Suppressor macrophage treated with lipopolysaccharide for 1 hour (primary cell): ENCODE measurements at regions not wholly inside any gene's neighbourhood (a gene's known extent, or its start where the extent isn't known, plus 50 kb on each side); places are given as distances from the start of the nearest gene placed in this dataset.

Experiments used
- DNase-seq, 3 donors: peaks; one replicate each; pipeline ENCODE4 v3.0.0-alpha.2; 2020 to 2022

DNA sequence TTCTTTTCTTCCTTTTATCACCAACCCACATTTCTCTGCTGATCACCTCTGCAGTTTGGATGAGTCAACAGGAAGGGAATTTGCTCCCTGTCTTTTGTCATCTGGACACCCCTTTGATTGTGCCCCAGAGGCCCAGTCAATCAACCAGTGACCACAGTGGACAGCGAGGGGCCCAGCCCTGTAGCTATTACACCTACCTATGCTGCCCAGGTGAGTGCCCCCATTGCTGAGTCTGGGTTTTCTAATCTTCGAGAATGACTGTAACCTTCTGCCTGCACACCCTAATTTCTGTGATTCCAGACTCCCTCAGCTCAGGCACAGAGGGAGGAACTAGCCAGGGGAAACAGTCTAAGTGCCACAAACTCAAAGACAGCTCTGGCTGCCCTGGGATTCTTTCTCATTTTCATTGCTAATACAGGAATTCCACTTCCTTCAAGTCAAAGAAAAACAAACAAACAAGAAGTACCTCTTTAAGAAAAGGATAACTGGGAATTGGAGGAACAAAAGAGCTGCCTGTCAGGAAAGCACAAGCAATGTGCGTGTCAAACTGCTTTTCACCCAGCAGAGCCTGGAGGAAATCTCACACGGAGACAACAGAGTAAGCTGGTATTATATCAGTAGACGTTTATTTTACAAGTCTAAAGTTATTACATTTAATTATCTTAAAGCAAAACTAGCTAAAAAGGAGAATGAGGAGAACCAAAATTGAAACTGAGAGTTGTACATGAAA, 311.1 kb downstream of the AJAP1 start:
- no peak for DNase-seq

DNA sequence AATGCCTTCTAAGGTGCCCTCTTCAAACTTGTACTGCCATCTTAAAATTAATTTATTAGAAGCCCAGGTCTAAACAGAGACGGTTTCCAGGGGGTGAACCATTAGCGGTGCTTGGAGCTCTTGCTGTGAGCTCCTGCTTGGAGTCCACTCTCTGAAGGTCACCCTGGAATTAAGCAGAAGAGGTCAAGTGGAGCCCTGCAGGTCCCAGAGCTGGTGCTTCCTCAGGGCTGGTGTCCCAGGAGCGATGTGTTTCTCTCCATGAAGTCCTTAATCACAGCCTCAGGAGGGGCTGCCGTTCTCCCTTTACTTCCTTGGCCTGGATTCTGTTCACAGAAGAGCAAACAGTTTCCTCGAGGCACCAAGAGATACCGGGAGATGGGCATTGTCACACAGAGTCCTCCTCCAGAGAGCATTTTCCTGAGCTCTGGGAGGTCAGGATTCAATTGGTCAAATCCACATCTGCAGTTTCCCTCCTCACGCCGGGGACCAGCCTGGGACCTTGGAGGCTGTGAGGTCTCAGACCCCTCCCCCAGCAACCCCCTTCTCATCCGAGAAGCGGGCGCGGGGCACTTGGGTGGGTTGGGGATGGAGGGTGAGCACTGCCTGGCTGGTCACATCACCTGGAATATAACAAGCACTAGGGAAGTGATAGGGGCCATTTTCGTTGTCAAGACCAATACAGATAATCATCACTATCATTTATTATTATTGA, 310.4 kb downstream of the AJAP1 start:
- no peak for DNase-seq

GRCh38 chr1:4963251-4963650, 308.8 kb downstream of the AJAP1 start:
- no peak for DNase-seq

- no peak for DNase-seq
Measured at GRCh38 chr1:4962836-4963235, 308.4 kb downstream of the AJAP1 start.

DNA sequence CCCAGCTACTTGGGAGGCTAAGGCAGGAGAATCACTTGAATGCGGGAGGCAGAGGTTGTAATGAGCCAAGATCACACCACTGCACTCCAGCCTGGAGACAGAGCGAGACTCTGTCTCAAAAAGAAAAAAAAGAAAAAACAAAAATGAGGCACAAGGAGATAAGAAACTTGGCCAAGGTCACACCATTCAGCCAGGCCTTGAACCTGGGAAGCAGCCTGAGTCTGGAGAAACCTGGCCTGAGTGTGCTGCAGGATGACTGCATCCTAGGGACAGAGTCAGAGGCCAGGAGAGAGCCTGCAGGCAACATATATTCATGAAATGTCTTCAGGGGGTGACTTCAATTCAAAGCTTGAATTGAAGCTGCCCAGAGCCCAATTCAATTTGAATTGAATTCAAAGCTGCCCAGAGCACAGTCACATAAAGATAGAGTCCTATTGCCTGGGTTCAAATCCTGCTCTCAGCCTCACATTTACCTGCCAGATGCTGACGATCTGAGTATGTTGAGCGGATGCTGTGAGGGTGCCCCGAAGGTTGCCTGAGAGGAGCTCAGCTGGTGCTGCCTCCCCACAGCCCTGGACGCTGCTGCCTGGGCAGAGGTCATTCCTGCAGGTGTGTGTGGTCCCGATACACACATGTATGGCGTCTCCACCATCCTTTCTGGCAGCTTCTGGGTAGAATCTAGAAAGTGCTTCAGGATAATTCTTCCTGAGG, 307.7 kb downstream of the AJAP1 start:
- DNase-seq: no peak

GRCh38 chr1:4960782-4961475, 306.5 kb downstream of the AJAP1 start:
- DNase-seq: no peak

GRCh38 chr1:4960336-4960735, 305.9 kb downstream of the AJAP1 start:
- no peak for DNase-seq

DNA sequence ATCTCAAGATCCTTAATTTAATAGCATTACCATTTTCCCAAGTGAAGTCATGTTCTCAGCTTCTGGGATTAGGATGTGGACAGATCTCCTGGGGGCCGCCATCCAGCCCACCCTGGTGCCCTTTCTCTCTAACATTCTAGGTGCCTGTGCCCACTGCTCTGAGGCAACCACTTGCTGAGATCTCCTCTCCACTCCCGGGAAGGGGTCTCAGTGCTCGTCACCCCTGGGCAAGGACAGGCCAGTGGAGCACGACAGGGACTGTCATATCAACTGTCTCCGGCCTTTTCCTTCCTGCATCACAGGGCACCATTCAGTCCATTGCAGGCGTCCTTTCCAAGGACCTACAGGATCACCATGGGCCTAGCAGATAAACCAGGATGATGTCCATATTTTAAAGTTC, 304.8 kb downstream of the AJAP1 start:
- DNase-seq: no peak

DNA sequence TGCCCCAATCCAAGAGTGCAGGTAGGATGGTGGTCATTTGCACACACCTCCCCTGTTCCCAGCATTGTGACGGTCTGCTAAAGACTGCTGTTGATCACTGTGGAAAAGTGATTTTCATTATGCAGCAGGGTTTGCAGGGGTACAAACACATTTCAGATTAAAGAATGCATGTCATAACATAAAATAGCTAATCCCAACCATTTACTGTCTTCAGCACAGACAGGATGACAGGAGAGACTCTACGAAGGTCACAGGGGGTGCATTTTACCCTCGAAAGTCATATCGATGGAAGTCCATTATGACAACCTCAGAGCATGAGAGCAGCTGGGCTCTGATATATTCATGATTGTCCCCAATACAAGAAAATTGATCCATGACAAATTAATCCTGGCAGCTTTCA, 302.6 kb downstream of the AJAP1 start:
- no peak for DNase-seq

- no peak for DNase-seq
Measured at GRCh38 chr1:4954392-4954791, 300.0 kb downstream of the AJAP1 start.

DNA sequence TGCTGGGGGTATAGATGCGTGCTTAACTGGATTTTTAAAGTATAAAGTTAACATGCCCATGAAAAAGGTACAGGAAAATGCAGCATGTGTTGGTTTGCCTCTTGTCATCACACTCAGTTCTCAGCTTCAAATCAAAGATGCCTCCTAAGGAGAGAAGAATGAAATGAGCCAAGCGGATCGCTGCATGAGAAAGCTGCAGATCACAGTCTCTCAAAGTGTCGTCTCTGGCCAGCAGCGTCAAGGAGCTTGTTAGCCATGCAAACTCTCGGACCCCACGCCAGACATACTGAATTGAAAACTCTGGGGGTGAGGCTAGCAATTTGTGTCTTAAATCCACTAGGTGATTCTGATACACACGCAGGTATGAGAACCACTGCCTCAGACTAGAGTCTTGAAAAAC, 297.2 kb downstream of the AJAP1 start:
- no peak for DNase-seq

- no peak for DNase-seq
Measured at GRCh38 chr1:4946343-4946742, 291.9 kb downstream of the AJAP1 start.

DNA sequence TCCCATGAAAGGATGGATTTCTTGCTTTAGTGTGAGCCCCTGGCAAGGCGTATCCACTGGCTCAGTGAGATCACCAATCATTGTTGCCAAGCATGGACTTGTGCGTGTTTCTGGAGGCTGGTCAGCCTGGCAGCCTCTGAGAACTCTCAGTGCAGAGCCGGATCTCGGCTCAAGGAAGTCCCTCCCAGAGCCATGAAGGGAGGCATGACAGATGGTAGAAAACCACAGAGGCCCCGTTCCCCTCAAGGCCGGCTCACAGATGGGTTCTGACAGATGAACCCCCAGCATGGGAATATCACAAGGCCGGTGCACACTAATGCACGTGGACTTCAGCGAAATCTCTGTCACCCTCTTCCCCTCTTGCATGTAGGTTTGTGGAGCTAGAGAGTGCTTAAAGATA, 290.5 kb downstream of the AJAP1 start:
- DNase-seq: no peak

DNA sequence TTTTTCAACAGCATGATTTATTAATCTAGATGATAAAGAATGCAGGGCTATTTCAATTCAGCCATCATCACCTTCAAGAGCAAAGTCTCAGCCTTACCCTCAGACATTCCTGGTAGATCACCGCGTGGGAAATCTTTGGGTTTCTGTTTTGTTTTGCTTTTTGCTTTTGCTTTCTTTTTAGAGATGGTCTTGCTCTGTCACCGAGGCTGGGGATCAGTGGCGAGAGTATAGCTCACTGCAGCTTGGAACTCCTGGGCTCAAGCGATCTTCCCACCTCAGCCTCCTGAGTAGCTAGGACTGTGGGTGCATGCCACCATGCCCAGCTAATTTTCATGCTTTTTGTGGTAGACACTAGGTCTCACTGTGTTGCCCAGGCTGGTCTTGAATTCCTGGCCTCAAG, 289.7 kb downstream of the AJAP1 start:
- DNase-seq: no peak

DNA sequence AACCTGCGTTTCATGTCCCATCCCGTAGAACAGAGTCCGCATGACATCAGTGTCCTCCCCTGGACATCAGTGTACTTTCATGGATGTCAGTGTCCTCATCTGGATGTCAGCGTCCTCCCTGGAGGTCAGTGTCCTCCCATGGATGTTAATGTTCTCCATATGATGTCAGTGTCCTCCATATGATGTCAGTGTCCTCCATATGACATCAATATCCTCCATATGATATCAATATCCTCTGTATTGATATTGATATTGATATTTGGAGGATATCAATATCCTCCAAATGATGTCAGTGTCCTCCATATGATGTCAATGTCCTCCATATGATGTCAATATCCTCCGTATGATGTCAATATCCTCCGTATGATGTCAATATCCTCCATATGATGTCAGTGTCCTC, 284.9 kb downstream of the AJAP1 start:
- DNase-seq: no peak

- DNase-seq: no peak
Measured at GRCh38 chr1:4937876-4938534, 283.6 kb downstream of the AJAP1 start.

DNA sequence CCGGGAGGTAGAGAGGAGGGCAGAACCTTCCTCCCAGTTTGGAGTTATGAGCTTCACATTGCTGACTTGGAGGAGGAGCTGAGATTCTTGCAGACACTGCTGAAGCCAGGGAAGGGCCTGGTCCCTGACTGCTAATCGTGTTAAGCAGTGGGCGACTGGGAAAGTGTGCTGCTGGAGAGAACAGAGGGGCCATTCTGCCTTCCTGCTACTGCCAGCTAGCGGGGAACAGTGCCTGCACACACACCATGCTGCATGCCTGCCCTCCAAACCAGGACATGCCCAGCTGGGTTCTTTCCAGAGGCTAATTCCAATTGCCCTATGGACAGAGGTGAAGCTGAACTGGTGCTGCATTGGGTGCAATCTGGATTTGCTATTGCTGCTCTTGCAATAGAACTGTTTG, 281.4 kb downstream of the AJAP1 start:
- no peak for DNase-seq

GRCh38 chr1:4933232-4933631, 278.8 kb downstream of the AJAP1 start:
- no peak for DNase-seq

DNA sequence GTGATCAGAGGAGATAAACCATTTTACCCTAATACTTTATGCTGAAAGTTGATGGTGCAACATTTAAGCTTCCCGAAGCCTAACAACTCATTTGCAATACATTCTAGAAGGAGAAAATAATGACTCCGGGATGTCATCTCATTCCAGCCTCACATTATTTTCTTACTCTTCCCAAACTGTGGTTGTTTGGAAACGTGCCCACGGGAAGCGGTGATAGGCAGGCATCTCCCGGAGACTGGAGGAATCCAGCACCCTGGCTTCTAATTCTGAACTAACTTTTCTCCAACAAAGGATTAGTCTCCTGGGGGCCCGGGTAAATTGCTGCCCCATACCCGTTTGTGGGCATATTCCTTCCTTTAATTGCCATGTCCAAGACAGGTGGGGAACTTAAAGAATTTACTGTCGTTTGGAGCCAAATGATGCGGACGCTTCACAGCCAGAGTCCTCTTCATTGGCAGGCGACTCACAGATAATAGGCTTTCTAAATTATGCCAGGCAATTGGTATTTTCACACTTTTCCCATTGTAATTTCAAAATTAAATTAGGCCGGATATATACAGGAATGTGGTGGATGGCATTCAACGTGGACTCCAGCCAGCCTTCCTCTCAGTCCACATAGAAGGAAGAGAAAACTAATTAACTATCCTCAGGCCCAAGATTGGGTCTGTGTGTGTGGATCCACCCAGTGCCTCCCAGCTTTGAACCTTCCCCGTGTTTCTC, 278.1 kb downstream of the AJAP1 start:
- no peak for DNase-seq

GRCh38 chr1:4931486-4931885, 277.1 kb downstream of the AJAP1 start:
- no peak for DNase-seq

DNA sequence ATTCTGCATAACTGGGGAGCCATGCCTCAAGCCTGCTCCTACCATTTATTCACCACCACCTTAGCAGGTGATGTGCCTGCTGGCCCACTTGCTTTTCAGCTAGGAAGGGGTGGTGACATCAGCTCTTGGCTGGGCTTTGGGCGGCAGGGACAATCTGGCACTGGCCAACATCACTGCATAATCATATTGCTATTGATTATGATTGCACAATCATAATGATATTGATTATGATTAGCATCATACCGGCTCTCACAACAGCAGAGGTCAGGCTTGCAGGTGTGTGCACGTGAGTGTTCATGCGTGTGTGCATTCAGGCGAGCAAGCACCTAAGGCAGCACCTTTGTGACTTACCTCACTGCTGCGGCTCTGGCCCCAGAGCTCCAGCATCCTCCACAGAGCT, 273.8 kb downstream of the AJAP1 start:
- no peak for DNase-seq

DNA sequence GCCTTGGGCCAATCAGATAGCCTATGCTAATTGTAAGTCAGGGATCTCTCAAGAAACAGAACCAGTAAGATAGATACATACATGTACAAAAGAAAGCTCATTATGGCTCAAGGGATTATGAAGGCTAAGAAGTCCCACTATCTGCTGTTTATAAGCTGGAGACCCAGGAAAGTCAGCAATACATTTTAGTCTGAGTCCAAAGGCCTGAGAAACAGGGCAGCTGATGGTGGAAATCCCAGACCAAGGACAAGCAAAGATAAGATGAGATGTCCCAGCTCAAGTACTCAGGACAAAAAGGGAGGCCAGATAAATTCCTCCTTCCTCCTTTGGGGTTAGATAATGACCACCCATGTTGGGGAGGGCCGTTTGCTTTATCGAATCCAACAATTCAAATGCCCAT, 269.9 kb downstream of the AJAP1 start:
- no peak for DNase-seq
